ENCODE measurements at regions not wholly inside any gene's neighbourhood (a gene's known extent, or its start where the extent isn't known, plus 50 kb on each side); places are given as distances from the start of the nearest gene placed in this dataset.
"Not testable (repeated sequence)": the region's sequence is repeated elsewhere in the genome, so short reads cannot be mapped to it uniquely, and the experiment has no call there.

- not testable (repeated sequence) for DNase-seq
Observed at GRCh38 chr2:90093571-90094270, 1402.2 kb downstream of the RPIA start.

DNA sequence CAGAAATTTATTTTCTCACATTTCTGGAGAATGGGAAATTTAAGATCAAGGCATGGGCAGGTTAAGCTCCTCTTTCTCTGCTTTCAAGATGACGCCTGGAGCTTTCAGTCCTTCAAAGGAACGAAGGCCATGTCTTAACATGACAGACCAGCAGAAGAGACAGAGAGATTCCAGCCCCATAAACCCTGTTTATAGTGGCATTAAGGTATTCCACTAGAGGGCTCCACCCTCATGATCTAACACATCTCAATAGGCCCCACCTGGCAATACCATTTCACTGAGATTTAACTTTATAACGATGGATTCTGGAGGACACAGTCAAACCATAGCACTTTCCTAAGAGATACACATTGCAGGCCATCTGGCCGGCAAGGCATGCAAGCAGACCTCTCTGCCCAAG, 1406.1 kb downstream of the RPIA start:
- DNase-seq, result not testable (repeated sequence)

GRCh38 chr2:90105142-90105541, 1413.7 kb downstream of the RPIA start:
- not testable (repeated sequence) for DNase-seq

DNA sequence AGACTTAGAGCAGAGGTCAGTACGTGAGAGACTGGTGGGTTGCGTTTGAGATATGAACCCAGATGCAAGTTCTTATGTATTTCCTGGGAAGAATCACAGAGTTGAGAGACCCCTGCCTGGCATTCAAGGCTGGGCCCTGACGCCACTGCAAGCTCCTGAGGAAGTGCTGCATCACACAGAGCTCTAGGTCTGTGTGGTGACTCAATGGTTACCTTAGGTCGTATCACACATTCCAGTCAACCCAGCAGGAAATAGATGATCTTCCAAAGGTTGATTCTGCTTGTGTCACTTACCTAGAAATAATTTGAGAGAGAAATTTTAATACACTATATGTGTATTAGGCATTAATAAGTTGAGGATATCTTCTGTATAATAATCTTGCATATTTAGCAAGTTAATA, 1431.9 kb downstream of the RPIA start:
- DNase-seq, result not testable (repeated sequence)

DNA sequence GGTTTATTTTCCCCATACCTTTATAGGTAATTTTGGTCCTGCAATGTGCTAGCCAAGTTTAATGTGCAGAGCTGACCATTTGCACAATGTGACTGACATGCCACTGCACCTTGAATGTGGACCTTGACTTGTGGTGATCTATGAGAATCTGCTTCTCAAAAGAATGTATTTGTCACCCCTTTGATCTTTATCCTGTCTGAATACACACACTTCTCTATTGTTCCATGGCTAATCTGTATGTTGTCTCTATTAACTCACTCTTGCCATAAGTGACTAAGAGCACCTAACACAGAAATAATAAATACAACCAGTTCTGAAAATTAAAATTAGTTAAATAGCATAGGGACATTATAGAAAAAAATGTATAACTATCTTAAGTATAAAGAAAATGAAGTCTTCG, 1447.6 kb downstream of the RPIA start:
- DNase-seq, result not testable (repeated sequence)

GRCh38 chr2:90141558-90141957, 1450.1 kb downstream of the RPIA start:
- not testable (repeated sequence) for DNase-seq

GRCh38 chr2:90151805-90152204, 1460.3 kb downstream of the RPIA start:
- DNase-seq, result not testable (repeated sequence)

- not testable (repeated sequence) for DNase-seq
Observed at GRCh38 chr2:90170978-90171377, 1479.5 kb downstream of the RPIA start.

DNA sequence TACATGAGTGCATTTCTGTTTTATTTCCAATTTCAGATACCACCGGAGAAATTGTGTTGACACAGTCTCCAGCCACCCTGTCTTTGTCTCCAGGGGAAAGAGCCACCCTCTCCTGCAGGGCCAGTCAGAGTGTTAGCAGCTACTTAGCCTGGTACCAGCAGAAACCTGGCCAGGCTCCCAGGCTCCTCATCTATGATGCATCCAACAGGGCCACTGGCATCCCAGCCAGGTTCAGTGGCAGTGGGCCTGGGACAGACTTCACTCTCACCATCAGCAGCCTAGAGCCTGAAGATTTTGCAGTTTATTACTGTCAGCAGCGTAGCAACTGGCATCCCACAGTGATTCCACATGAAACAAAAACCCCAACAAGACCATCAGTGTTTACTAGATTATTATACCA, 1481.6 kb downstream of the RPIA start:
- not testable (repeated sequence) for DNase-seq

GRCh38 chr2:90179591-90179990, 1488.1 kb downstream of the RPIA start:
- DNase-seq, result not testable (repeated sequence)

GRCh38 chr2:90207454-90208058, 1516.1 kb downstream of the RPIA start:
- no peak for DNase-seq

DNA sequence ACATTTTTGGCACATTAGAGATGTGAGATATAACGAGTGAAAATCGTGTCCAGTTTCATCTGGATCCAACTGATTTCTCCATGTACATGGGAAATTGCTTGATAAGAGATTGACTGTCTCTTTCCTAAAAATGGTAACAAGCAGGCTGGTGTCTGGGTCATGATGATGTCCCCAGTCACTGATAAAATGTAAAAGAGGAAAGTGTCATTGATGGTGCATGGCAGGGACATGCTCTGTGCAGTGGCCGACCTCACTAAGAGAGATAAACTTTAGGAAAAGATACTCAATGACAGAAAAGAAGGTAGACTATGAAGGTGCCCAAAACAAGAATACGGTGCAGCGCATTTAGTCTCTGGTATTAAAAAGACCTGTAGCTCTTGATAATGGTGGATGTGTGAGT, 1517.5 kb downstream of the RPIA start:
- DNase-seq, result no peak

GRCh38 chr2:90209806-90210205, 1518.3 kb downstream of the RPIA start:
- DNase-seq, result no peak

DNA sequence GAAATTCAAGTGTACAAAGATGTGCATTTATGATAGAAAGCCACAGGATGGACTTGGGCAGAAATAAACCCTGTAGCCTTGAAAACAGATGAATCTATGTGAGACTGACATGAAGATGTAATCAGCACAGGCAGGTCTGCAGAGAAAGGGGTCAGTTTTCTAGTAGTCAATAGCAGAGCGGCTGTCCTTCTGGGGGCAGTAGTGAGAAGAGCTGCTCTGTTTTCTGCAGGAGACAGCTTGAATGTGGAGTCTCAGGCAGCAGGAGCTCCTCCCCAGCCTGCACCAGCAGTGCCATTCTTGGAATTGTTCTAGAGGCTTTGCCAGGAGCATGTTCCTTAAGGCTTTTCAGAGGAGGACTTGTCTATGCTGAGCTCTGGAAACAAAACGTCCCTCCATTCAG, 1524.4 kb downstream of the RPIA start:
- not testable (repeated sequence) for DNase-seq

DNA sequence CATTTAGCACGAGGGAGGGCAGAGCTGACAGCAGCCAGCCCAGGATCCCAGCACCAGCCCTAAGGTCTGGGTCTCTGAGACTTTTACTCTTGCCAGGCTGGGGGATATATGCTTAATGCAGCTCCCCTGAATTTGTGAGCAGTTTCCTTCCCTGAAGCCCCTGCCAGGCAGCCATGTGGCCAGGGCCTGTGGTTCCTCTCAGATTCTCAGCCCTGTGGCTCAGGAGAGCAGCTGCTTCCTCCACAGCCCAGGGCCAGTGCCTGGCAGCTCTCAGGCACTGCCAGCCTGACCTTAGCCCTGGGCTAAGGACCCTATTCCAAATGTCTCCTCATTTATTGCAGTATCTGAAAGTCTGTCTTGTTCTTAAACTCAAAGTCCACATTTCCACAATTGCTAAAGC, 1525.3 kb downstream of the RPIA start:
- not testable (repeated sequence) for DNase-seq

DNA sequence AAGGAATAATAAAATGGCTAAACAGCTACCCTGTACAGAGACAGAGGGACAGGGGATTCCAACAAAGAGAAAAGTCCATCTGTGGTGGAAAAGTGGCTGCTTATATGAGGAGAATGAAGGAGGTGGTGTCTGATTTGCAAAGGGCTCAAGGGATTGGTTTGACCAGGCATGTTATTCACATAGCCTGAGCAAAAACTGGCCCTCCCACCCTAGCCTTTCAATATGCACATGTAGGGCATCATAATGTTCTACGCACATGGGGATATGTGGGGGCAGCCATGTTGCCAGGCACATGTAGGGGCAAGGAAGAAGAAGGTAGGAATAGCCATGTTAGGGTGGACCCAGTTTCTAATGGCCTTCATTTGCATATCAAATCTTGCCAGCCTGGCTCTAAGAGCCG, 1527.1 kb downstream of the RPIA start:
- DNase-seq, result not testable (repeated sequence)

DNA sequence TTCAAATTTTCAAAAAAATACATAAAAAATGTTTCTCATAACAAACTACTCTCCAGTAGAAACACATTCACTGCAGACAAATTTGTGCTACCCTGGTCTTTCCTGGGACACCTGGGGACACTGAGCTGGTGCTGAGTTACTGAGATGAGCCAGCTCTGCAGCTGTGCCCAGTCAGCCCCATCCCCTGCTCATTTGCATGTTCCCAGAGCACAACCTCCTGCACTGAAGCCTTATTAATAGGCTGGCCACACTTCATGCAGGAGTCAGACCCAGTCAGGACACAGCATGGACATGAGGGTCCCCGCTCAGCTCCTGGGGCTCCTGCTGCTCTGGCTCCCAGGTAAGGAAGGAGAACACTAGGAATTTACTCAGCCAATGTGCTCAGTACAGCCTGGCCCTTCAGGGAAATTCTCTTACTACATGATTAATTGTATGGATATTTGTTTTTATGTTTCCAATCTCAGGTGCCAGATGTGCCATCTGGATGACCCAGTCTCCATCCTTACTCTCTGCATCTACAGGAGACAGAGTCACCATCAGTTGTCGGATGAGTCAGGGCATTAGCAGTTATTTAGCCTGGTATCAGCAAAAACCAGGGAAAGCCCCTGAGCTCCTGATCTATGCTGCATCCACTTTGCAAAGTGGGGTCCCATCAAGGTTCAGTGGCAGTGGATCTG, 1529.3 kb downstream of the RPIA start:
- not testable (repeated sequence) for DNase-seq

GRCh38 chr2:90221300-90221651, 1529.8 kb downstream of the RPIA start:
- DNase-seq, result no peak

- not testable (repeated sequence) for DNase-seq
Observed at GRCh38 chr2:90224767-90225166, 1533.3 kb downstream of the RPIA start.

GRCh38 chr2:90226465-90227072, 1535.1 kb downstream of the RPIA start:
- DNase-seq, result not testable (repeated sequence)

DNA sequence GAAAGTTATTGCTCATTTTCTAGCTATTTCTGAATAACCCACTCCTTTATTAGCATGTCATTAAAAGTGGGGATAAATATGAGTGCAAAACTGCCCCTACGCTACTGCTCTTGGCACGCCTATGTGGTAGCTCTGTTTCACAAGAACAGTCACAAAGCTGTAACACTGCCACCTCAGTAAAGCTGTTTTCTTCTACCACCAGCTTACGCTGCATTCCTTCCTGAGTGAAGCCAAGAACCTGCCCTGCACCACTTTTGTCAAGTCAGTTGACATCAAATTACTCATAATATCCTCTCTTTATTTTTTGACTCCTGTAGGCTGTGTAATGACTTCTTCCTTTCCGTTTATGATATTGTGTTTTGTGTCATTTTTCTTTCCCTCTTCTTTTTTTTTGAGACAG, 1539.7 kb downstream of the RPIA start:
- not testable (repeated sequence) for DNase-seq

DNA sequence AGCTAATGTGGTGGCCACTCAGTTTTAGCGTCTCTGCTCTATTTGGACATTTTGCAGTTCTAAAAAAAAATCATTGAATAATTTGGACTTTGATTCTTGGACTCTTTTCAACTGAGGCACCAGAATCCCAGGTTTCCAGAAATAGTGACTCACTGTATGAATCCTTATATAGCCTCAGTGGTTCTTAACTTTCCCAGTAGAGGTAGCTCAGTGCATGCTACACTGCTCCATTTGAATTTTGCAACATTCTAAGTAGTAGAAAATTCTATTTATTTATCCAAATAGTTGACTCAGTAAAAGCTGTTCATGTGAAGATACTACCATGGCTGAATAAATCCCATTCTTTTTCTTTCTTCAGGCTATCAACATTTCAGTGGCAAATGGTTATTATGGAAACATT, 1544.0 kb downstream of the RPIA start:
- DNase-seq, result not testable (repeated sequence)

GRCh38 chr2:90237923-90238361, 1546.5 kb downstream of the RPIA start:
- DNase-seq, result not testable (repeated sequence)
